HG02938 (cell line): ENCODE measurements at regions not wholly inside any gene's neighbourhood (a gene's known extent, or its start where the extent isn't known, plus 50 kb on each side); places are given as distances from the start of the nearest gene placed in this dataset.

Experiments used
- ATAC-seq: cut with Tn5 transposase; IDR thresholded peaks from one replicate; pipeline ENCODE4 v1.9.1; 2021; ENCODE audit warnings: mild to moderate bottlenecking, moderate library complexity; ENCODE audit not compliant: unreplicated experiment

DNA sequence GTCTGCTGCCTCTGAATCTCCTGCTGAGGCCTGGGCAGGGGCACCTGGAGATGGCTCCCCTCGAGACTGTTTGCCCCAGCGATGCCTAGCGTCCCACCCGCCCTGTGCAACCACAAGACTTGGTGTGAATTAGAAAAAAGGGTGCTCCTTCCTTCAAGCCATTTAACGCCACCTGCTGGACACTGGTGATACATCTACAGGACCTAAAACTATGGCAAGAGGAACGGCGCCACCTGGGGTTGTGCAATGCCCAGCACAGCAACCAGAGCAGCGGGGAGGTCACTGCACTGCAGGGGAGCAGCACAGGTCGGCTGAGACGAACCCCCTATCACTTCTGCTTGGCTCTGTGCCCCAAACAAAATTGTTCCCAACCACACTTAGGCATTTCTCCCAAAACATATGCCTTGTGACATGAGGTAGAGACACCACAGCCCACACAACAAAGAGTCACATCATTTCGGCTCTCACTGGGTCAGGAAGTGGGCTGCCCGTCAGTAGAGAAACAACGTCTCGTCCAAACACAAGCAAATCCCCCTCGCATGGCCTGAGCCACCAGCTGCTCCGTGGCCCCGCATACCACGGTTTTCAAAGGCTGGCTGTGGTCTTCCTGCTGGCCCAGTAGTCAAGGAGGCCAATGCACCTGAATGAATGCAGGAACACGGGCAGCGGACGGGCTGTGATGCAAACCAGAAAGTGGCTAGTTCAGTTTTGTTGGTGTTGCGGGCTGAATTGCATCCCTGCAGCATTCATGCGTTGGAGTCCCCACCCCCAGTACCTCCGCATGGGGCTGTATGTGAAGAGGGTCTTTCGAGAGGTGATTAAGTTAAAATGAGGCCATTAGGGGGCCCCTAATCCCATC, 171.9 kb downstream of the SHANK2 start:
- ATAC-seq = no peak

DNA sequence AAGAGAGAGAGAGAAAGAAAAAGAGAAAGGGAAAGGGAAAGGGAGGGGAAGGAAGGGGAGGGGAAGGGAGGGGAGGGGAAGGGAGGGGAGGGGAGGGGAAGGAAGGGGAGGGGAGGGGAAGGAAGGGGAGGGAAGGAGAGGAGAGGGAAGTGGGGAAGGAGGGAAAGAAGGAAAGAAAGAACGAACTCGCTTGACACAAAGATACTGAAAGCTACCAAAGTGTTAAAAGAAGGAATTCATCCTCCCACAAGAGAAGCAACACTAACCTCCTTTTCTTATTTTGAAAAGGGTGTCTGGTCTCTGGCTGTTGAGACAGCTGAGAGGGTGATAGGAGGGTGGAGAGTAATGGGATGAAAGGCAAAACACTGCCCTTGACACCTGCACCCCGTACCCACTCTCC, 172.6 kb downstream of the SHANK2 start:
- no peak for ATAC-seq

DNA sequence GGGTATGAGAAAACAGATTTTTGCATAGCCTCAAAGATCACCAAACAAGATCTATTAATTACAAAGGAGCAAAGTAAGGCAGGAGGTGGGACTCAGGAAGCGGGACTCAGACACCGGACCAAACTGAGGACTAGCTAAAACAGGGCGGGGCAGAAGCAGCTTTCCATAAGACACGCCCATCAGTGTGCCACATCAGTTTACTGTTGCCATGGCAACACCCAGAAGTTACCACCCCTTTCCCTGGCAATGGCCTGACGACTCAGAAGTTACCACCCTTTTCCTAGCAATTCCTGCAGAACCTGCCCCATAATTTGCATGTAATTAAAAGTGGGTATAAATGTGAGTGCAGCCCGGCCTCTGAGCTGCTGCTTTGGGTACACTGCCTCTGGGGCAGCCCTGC, 173.9 kb downstream of the SHANK2 start:
- no peak for ATAC-seq

DNA sequence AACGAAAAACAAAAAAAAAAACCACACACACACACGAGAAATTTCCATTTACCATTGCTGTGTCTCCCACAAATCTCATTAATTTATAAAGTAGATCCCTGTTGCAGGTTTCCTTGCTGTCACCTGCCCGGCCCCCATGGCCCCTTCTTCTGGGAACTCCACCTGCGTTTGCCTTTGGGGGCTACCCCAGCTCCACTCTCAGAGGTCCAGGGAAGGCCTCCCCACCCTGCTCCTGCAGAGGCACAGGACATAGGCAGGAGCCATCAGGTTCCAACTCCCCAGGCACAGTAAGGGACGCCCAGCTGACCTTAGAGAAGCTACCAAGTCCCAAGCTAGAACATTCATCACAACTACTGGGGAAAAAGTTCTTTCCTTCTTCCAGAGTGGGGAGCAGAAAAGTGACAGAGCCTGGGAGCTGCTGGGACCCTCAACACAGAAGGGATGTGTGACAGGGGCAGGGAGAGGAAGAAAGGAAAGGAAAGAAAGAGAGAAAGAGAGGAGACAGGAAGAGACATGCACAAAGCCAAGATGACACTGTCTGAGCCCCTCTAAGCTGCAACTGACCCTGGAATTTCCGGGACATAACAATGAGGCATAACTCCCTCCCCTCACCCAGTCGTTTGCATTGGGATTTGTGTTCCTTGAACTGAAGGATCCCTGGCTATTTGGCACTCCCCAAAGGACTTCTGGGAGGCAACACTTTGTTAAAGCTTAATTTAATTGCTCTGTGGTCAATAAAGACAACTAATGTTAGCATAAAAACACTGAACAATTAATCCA, 175.7 kb downstream of the SHANK2 start:
- ATAC-seq = no peak

DNA sequence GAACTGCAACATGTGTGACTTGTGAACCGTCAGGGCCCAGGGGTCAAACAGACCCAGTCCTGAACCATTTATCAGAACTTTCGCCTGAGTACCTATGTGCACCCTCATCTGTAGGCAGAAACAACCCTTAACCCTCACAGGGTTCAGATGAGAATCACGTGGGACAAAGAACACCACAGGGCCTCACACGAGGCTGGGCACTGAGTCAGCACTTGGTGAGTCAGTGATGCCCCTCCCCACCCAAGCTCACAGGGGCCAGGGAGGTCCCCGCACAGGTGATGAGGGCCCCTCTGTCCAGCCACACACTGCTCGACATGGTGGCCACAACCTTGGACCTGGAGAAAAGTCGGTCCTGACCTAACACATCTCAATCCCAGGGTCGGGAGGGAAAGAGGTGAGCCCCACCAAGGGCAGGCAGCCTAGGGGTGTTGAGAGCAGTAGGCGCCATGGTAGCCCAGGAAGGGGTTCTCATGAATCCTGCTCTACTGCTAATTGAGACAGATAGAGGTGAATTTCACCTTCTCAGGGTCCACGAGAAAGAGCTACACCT, 176.4 kb downstream of the SHANK2 start:
- no peak for ATAC-seq

DNA sequence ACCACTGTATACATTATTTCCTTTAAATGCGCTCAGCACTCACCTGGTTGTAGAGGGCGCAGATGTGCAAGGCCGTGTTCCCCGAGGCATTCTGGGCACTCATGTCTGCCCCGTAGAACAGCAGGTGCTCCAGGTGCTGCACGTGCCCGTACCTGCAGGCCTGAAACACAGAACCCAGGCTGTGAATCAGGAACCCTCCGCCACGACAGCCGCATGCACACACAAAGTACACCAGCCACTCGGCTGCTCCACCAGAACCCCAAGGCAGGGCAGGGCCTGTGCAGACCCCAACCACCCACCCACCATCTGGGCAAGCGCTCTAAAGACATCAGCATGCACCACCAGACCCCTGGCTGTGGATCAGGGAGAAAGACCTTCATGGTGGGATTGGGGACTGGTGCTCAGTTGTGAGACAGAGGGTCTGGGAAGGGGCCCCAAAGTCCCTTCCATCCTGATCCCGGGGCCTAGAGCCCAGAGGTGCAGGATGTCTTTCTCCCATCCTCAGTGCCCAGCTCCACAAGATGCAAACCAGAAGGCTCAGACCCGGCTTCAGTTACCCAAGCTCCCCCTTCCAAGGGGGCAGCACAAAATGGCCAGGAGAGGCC, 177.2 kb downstream of the SHANK2 start:
- no peak for ATAC-seq

DNA sequence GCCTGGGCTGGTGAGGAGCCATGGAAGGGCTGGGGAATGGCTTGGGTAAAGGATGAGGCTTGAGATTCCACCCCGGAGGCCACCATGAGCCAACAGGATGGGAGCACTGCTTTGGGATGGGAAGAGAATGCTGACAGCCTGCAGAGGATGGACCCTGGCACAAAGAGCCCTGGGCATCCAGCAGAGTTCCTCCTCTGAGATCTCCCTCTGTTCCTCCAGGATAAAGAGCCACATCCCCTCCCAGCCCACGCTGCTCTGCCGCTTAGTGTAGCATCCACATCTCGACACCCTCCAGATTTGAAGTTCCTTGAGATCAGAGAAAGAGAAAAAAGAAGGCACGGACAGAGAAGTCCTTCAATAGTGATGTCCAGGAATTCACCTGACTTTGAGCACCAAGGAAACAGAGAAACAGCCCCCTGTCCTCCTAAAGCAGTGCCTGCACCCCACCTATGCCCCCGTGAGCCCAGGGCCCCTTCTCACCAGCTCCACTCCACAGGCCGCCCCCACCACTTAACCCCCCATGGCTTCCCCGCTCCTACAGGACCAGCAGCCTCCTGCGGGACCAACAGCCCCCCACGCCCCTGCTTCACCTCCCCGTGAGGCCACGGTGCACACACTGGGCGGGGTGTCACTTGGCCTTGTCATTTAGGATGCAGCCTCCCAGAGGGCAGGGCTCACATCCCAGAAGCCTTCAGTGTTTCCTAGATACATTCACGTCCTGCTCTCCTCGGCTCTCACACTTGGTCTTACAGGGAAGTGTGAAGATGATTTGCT, 180.5 kb downstream of the SHANK2 start:
- ATAC-seq = no peak

DNA sequence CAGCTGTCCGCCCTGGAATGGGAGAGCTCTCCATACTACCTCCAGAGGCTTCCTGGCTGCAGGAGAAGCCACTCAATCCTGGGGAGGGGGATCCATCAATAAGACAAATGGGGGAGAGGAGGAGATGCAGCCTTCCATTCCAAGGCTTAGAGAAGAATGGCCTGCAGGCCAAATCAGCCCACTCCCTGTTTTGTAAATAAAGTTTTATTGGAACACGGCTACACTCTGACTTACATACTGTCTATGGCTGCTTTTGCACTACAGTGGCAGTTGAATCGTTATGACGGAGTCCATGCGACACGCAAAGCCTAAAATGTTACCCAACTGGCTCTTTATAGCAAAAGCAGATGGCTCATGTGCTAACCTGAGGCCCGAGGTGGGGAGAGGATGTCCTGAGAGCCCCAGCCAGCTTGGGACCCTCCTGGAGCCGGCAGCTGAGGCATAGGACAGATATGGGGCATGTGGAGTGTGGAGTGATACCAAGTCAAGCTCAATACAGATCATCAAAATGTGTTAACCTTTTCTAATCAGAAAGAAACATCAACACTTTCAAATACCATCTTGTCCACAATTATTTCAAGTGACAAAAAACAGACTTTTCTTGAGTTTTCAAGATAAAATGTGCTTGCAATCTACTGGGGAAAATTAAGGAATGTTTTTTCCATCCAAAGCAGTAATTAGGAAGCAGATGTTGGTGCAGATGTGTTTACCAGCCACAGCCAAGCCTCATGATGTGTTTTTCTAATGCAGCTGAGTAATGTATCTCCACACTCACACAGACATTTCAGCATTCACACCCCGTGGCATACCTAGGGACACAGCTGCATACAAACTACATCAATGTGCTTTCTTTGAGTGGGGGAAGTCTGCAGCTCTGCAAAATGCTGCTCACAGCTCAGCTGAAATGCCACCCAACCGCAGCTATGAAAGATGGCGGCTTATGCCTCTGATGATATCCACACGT, 181.6 kb downstream of the SHANK2 start:
- no peak for ATAC-seq

DNA sequence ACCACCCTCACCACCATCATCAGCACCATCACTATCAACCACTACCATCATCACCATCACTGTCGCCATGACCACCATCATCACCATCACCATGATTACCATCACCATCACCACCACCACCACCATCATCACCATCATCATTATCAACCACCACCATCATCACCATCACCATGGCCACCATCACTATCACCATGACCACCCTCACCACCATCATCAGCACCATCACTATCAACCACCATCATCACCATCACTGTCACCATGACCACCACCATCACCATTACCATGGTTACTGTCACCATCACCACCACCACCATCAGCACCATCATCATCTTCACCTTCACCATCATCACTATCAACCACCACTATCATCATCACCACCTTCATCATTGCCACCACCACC, 183.4 kb downstream of the SHANK2 start:
- ATAC-seq = no peak

DNA sequence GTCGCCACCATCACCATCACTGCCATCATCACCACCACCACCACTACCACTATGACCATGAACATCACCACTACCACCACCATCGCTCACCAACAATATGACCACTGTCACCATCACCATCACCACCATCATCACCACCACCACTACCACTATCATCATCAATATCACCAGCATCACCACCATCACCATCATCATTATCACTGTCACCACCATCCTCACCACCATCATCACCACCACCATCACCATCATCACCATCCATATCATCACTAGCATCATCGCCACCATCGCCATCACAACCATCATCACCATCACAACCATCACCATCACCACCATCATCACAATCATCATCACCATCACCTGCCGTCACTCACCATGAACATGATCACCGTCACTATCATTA, 184.6 kb downstream of the SHANK2 start:
- ATAC-seq = no peak

DNA sequence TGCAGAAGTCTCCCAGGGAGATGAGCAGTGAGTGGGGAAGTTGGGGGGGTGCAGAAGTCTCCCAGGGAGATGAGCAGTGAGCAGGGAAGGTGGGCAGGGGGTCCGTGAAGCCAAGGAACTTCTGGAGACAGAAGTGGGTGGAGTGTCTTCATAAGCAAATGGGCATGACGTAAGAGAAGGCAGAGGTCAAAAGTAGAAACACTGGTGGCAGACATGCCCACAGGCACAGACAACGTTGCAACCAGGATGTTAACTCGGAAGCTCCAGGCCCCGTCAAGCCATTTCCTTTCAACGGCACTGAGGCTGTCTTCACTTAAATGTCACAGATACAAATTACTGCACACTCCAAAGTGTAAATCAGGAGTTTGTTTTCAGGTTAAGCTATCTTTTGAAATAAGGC, 186.1 kb downstream of the SHANK2 start:
- no peak for ATAC-seq

DNA sequence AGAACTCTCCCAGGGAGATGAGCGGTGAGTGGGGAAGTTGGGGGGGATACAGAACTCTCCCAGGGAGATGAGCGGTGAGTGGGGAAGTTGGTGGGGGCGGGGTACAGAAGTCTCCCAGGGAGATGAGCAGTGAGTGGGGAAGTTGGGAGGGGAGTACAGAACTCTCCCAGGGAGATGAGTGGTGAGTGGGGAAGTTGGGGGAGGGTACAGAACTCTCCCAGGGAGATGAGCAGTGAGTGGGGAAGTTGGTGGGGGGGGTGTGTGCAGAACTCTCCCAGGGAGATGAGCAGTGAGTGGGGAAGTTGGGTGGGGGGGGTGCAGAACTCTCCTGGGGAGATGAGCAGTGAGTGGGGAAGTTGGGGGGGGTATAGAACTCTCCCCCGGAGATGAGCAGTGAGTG, 186.5 kb downstream of the SHANK2 start:
- ATAC-seq = no peak

DNA sequence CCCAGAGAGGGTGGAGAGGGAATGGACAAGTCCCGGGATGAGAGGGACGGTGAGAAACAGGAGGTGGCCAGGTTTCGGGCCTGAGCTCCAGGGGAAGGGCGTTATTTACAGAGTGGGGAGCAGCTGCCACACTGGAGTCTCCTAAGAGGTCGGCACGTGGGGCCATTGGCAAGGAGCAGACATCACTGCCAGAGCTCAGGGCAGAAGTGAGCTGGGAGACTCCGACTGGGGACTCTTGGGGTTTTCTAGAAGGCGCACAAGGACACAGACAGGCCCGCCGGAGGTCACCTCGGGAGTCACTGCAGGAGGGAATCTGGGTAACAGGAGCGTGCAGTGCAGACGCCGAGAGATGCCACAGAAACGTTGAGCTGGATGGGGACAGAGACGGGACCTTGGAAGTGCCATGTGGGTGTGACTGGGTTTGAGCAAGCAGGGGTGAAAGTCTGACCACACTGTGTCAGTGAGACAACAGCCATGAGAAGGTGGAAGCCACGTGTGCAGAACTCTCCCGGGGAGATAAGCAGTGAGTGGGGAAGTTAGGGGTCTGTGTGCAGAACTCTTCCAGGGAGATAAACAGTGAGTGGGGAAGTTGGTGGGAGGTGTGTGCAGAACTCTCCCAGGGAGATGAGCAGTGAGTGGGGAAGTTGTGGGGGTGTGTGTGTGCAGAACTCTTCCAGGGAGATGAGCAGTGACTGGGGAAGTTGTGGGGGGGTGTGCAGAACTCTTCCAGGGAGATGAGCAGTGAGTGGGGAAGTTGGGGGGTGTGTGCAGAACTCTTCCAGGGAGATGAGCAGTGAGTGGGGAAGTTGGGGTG, 187.5 kb downstream of the SHANK2 start:
- ATAC-seq = no peak

DNA sequence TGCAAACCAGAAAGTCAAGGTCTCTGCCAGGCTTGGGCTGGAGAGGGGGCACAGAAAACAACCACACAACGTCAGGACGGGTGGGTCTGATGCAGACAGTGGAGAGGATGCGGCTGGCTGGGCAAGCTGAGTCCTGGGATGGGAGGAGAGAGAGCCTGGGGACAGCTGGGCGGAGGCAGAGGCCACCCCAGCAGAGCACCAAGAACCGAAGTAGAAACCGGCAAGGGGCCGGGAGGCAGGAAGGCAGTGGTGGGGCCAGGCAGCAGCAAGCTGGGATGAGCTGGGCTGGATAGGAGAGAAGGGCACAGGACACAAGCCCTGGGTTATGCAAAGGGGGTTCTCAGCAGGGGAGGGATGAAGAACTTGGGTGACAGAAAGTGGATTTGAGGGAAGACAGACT, 188.2 kb downstream of the SHANK2 start:
- ATAC-seq = no peak

DNA sequence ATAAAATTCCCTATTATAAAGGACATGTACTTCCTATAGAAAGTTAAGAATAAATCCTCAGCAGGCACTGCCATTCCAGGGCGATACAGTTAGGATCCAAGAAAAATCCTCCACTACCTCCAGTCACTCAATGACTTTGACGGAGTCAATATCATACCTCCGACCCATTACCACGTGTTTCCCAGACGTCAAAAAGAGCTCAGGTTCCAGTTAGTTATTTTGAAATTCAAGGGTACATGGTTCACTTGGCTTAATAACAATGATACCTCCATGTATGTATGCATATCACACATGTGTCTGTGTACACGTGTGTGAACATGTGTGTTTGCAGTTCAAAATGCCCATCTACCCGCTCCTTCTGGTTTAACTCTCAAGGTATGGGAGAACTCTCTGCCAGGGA, 189.2 kb downstream of the SHANK2 start:
- no peak for ATAC-seq

DNA sequence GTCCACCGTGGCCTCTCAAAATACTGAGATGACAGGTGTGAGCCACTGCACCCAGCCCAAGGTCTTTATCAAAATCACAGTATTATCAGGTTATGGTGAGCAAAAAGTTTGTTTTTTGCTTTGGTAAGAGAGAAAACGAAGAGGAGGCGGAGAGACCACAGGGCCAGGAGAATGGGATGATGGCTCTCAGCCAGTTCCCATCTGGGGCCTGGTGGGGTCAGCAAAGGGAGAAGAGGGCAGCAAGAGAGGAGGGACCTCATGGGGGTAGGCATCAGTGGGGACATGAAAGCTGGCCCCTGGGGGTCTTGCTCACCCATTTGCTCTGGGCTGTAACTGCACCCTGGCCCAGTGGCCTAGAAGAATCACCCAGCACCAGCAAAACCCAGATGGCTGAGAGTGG, 190.2 kb downstream of the SHANK2 start:
- no peak for ATAC-seq

DNA sequence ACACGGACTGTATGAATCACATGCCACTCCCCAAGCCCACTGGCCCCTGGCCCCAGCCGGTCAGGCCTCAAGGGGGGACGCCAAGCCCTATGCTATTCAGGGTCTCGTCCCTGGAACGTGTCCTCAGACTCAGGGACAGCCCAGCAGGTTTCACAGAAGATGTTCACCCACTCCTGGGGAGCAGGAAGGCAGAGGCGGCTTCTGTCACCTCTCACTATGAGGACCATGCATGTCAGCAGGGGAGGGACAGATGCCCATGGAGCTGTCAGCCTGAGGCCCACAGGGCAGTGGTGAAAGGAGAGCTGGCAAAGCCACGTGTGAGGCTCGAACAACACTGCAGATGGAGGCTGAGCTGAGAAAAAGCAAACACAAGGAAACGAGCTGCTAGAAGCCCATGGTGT, 192.0 kb downstream of the SHANK2 start:
- no peak for ATAC-seq

DNA sequence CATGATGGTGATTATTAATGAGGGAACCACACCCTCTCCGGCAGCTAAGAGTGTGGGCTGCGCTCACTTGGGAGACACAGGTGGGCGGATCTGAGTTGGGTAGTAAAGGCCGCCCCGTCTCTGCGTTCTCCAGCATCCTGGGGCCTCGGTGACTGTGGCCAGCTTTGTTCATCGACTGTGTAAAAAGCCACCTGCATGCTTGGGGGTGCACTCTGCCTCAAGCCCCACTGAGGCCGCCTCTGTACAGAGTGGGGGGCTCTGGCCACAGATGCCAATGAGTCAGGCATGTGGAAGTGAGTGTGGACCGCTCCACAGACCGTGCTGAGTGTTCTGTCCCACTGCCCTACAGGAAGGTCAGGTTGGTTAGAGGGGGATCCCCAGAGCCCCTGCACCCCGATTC, 192.7 kb downstream of the SHANK2 start:
- ATAC-seq = no peak

DNA sequence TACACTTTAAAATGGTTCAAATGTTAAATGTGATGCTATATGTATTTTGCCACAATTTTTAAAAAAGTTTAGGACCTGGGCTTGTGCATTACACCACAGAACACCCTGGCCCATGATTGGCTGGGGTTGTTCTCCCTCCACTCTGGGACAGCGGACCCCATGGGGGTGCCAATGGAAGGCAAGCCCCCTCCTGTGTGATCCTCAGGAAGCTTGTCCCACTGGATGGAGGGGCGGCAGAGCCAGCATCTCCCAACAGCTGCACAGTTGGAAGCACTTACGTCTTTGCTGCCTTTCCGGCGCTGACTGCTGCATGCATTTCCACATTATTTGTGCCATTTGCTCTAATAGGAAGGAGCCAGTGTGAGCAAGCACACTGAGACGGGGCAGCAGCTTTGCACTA, 196.5 kb downstream of the SHANK2 start:
- ATAC-seq = no peak
